Mesothelial cell of epicardium (in vitro differentiated cells): ENCODE measurements at regions not wholly inside any gene's neighbourhood (a gene's known extent, or its start where the extent isn't known, plus 50 kb on each side); places are given as distances from the start of the nearest gene placed in this dataset.
A peak's percentile ranks its signal among the peaks of the same experiment; 100 is the strongest.

Experiments
- DNase-seq, 2 experiments: peaks; one replicate each; pipeline ENCODE4 v3.0.0; 2021; ENCODE audit warnings: low spot score in 2 of 2; ENCODE audit not compliant: unreplicated experiment in 2 of 2
- H3K27ac Mint-ChIP-seq: 2 replicates; pipeline ENCODE4 v1.8.0; 2021; ENCODE audit warnings: mixed read lengths
- H3K27me3 Mint-ChIP-seq: 2 replicates; pipeline ENCODE4 v1.8.0; 2021; ENCODE audit warnings: low read depth, mixed read lengths
- H3K36me3 Mint-ChIP-seq: 2 replicates; pipeline ENCODE4 v1.8.0; 2021; ENCODE audit warnings: mixed read lengths
- H3K4me1 Mint-ChIP-seq: 2 replicates; pipeline ENCODE4 v1.8.0; 2021; ENCODE audit warnings: mixed read lengths
- H3K4me3 Mint-ChIP-seq: 2 replicates; pipeline ENCODE4 v1.8.0; 2021; ENCODE audit warnings: mild to moderate bottlenecking, moderate library complexity, mixed read lengths
- H3K9me3 Mint-ChIP-seq: 2 replicates; pipeline ENCODE4 v1.8.0; 2021; ENCODE audit warnings: mixed read lengths
- TF ChIP-seq, protein P1 (sequence below): fragments of 200-600 bp; sonication (generic); IDR thresholded peaks from one replicate; pipeline ENCODE4 v1.5.0; 2021; ENCODE audit warnings: antibody characterized with exemption; ENCODE audit not compliant: unreplicated experiment

DNA sequence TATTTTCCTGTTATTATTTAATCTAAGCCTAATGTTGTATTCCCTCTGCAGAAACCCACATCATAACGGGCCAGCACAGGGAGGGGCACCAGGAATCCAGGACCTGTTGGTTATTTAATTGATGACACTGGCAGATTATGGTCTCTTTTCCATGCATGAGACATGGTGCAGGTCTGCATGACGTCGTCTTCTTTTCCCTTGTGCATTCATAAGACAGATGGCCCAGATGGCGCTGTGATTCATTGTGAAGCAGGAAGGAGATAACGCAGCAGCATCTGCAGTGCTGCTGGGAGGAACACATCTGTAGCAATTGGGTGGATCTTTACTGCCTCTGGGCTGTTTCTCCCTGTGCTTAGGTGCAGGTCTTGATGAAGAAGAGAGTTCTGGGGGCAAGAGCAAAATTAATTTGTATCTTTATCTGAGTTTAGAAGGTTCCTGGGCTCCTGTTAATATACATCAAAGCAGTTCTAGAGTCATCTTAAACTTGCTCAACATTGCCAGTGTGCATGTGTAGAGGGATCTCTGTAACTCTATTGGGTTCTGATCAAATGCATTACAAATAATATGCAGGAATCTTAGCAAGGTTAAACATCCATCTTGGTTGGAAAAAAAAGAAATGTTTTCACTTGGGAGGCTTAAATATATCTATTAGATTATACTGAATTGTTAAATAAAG is 176.1 kb downstream of the PCSK1 start:
- H3K36me3 Mint-ChIP-seq: no peaks in the 10 kb centered on the region
- H3K27ac Mint-ChIP-seq: peak overlapping the region; percentile 44
- no peak for DNase-seq

DNA sequence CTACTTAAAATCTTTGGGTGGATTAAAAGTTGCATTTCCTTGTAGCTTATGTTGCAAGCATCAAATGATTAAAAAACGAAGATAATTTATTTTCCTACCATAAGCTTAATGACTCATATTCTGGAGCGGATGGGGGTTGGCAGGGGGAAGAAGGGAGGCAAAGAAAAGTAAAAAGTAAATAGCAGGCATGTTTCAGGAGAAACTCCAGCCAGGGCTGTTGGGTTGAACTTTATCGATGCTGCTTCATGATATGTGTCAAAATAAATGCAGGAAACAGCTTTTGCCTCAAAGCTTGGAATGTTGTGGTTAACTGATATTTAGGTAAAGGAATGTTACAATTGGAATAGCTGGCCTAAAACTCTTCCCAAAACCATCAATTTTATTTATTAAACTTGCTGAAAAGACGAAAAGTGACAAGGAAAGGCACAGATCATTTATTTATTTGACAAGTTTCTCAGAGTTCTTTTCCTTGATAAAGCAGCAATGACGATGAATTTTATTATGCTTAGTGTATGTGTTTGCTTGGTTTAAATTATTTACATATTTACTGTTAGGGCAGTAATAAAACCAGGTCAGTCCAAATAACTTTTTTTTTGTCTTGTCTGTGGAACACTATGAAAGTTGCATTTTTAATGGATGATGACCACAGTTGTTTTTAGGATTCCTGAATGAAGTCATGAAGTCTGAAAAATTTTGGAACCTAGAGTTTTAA is 177.9 kb downstream of the PCSK1 start:
- Mint-ChIP-seq H3K27ac (peak overlapping the region; percentile 36), H3K4me3 (no peak overlapping the region), H3K27me3 (no peaks in the 10 kb centered on the region), H3K9me3 (peaks cover 5% of the 10 kb centered on the region), H3K36me3 (no peaks in the 10 kb centered on the region), H3K4me1 (peaks cover 20% of the 10 kb centered on the region)
- DNase-seq: no peak
- TF ChIP-seq, protein P1, sequence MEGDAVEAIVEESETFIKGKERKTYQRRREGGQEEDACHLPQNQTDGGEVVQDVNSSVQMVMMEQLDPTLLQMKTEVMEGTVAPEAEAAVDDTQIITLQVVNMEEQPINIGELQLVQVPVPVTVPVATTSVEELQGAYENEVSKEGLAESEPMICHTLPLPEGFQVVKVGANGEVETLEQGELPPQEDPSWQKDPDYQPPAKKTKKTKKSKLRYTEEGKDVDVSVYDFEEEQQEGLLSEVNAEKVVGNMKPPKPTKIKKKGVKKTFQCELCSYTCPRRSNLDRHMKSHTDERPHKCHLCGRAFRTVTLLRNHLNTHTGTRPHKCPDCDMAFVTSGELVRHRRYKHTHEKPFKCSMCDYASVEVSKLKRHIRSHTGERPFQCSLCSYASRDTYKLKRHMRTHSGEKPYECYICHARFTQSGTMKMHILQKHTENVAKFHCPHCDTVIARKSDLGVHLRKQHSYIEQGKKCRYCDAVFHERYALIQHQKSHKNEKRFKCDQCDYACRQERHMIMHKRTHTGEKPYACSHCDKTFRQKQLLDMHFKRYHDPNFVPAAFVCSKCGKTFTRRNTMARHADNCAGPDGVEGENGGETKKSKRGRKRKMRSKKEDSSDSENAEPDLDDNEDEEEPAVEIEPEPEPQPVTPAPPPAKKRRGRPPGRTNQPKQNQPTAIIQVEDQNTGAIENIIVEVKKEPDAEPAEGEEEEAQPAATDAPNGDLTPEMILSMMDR: no peak

More for the DNA sequence above, 176.1 kb downstream of the PCSK1 start:
- H3K27me3 Mint-ChIP-seq: no peaks in the 10 kb centered on the region
- peaks cover 20% of the 10 kb centered on the region for H3K4me1 Mint-ChIP-seq
- H3K9me3 Mint-ChIP-seq: no peaks in the 10 kb centered on the region
- TF ChIP-seq, protein P1: no peak
- H3K4me3 Mint-ChIP-seq: no peak overlapping the region

DNA sequence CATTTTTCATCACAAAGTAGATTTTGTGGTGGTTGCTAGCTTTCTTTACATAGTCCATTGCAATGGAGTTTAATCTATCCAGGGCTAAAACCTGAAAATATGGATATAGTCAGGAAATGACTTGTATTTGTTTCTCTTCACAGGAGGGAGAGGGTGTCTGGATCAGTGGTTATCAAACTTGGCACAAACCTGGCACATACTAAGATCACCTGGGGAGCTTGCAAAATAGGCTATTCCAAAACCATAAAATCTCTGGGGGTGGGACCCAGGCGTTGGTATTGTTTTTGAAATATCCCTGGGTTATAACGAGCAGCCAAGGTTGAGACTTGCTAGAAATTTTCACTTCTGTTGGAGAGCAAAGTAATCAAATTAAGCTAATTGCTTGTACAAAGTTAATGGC is 179.9 kb downstream of the PCSK1 start:
- TF ChIP-seq, protein P1: no peak
- Mint-ChIP-seq H3K36me3 (no peaks in the 10 kb centered on the region), H3K27me3 (no peaks in the 10 kb centered on the region), H3K27ac (no peak overlapping the region), H3K4me3 (no peak overlapping the region), H3K4me1 (peaks cover 20% of the 10 kb centered on the region), H3K9me3 (peaks cover 5% of the 10 kb centered on the region)
- DNase-seq: no peak

DNA sequence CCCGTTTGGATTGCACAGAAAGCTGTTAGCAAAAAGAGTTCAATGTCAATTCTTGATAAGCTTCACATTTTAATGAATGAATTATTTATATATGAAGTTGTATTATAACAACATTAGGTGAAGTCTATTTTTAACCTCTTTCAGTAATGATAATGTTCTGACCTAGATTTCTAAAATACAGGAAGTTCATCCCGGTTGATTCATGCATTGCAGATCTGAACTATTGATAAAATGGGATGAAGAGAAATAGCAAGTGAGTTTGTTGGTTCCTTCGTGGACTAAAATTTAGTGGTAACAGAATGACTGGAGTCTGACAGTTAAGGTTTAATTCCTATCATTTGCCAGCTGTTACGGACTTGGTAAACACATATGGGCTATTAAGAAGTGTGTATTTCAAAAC is 180.5 kb downstream of the PCSK1 start:
- no peak for DNase-seq
- peaks cover 21% of the 10 kb centered on the region for H3K4me1 Mint-ChIP-seq
- no peaks in the 10 kb centered on the region for H3K27me3 Mint-ChIP-seq
- no peak overlapping the region for H3K4me3 Mint-ChIP-seq
- H3K27ac Mint-ChIP-seq: no peak overlapping the region
- peaks cover 5% of the 10 kb centered on the region for H3K9me3 Mint-ChIP-seq
- TF ChIP-seq, protein P1: no peak
- H3K36me3 Mint-ChIP-seq: no peaks in the 10 kb centered on the region

DNA sequence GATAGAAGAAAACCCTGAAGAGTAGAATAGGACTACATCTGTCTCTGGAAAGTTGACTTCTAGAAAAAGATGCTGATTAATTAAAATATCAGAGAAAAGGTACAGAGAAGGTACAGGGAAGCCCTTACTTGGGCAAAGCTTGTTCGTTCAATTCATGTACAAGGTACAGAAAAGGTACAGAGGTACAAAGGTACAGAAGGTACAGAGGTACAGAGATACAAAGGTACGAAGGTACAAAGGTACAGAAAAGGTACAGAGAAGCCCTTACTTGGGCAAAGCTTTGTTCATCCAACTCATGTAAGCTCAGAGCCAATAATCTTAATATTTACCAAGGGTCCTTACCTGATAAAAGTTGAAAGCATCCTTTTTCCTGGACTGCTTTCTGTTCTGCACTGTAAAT is 182.3 kb downstream of the PCSK1 start:
- DNase-seq: no peak
- H3K27me3 Mint-ChIP-seq: no peaks in the 10 kb centered on the region
- TF ChIP-seq, protein P1: no peak

More for the DNA sequence above, 182.3 kb downstream of the PCSK1 start:
- no peak overlapping the region for H3K4me3 Mint-ChIP-seq
- no peaks in the 10 kb centered on the region for H3K36me3 Mint-ChIP-seq
- peaks cover 21% of the 10 kb centered on the region for H3K4me1 Mint-ChIP-seq
- peaks cover 5% of the 10 kb centered on the region for H3K9me3 Mint-ChIP-seq
- H3K27ac Mint-ChIP-seq: no peak overlapping the region
